ENCODE measurements at regions not wholly inside any gene's neighbourhood (a gene's known extent, or its start where the extent isn't known, plus 50 kb on each side); places are given as distances from the start of the nearest gene placed in this dataset.

GRCh38 chr1:184162281-184162680 lies 110.8 kb downstream of the TSEN15 start:
- no peak for TF ChIP-seq CTCF (conservative IDR thresholded peaks at IDR 0.05 in 1 of 2, IDR thresholded peaks at IDR 0.05 in 1 of 2; ENCODE audit: extremely low read depth in 1 of 2, insufficient read depth in 1 of 2, low read depth in 1 of 2, low read length in 2 of 2)
- no peak for TF ChIP-seq EZH2 (IDR thresholded peaks at IDR 0.05; ENCODE audit: borderline replicate concordance, low read length)
